ENCODE measurements at regions not wholly inside any gene's neighbourhood (a gene's known extent, or its start where the extent isn't known, plus 50 kb on each side); places are given as distances from the start of the nearest gene placed in this dataset.

GRCh38 chr3:71958533-71958932, 173.6 kb upstream of the PROK2 start:
- Histone ChIP-seq H3K27me3 (ENCODE audit: low read length) (no peaks in the 10 kb centered on the region), H3K9ac (ENCODE audit: low read length) (no peak overlapping the region), H4K20me1 (ENCODE audit: low read depth, low read length) (no peaks in the 10 kb centered on the region), H3K27ac (ENCODE audit: low read depth, low read length) (no peak overlapping the region), H3K4me3 (ENCODE audit: insufficient read depth, low read length, poor library complexity, severe bottlenecking) (no peak overlapping the region), H3K79me2 (ENCODE audit: insufficient read depth, low read length) (no peaks in the 10 kb centered on the region), H3K36me3 (ENCODE audit: low read length) (no peaks in the 10 kb centered on the region), H2AFZ (ENCODE audit: low read depth, low read length, severe bottlenecking) (no peak overlapping the region), H3K4me2 (ENCODE audit: low read depth, low read length, poor library complexity, severe bottlenecking) (no peak overlapping the region), H3K9me2 (replicated peaks; ENCODE audit: insufficient read depth, low read length) (no peaks in the 10 kb centered on the region), H3F3A (ENCODE audit: insufficient read depth) (no peaks in the 10 kb centered on the region), H3K9me3 (ENCODE audit: insufficient read depth, low read length) (no peaks in the 10 kb centered on the region)
- TF ChIP-seq EZH2phosphoT487 (conservative IDR thresholded peaks at IDR 0.05; ENCODE audit: low read length): no peak
- TF ChIP-seq, protein P1, sequence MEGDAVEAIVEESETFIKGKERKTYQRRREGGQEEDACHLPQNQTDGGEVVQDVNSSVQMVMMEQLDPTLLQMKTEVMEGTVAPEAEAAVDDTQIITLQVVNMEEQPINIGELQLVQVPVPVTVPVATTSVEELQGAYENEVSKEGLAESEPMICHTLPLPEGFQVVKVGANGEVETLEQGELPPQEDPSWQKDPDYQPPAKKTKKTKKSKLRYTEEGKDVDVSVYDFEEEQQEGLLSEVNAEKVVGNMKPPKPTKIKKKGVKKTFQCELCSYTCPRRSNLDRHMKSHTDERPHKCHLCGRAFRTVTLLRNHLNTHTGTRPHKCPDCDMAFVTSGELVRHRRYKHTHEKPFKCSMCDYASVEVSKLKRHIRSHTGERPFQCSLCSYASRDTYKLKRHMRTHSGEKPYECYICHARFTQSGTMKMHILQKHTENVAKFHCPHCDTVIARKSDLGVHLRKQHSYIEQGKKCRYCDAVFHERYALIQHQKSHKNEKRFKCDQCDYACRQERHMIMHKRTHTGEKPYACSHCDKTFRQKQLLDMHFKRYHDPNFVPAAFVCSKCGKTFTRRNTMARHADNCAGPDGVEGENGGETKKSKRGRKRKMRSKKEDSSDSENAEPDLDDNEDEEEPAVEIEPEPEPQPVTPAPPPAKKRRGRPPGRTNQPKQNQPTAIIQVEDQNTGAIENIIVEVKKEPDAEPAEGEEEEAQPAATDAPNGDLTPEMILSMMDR (IDR thresholded peaks at IDR 0.05; ENCODE audit: insufficient read depth, low read length, poor library complexity, severe bottlenecking): no peak

GRCh38 chr3:71956716-71957115, 171.8 kb upstream of the PROK2 start:
- Histone ChIP-seq H3K4me2 (ENCODE audit: low read depth, low read length, poor library complexity, severe bottlenecking) (no peak overlapping the region), H3K4me3 (ENCODE audit: insufficient read depth, low read length, poor library complexity, severe bottlenecking) (no peak overlapping the region), H3K27ac (ENCODE audit: low read depth, low read length) (no peak overlapping the region)

GRCh38 chr3:71956069-71956340, 171.1 kb upstream of the PROK2 start:
- Histone ChIP-seq H3K36me3 (ENCODE audit: low read length) (no peaks in the 10 kb centered on the region), H3K79me2 (ENCODE audit: insufficient read depth, low read length) (no peaks in the 10 kb centered on the region), H3F3A (ENCODE audit: insufficient read depth) (no peaks in the 10 kb centered on the region), H3K9me3 (ENCODE audit: insufficient read depth, low read length) (no peaks in the 10 kb centered on the region), H2AFZ (ENCODE audit: low read depth, low read length, severe bottlenecking) (no peak overlapping the region), H4K20me1 (ENCODE audit: low read depth, low read length) (no peaks in the 10 kb centered on the region), H3K27ac (ENCODE audit: low read depth, low read length) (no peak overlapping the region), H3K9ac (ENCODE audit: low read length) (no peak overlapping the region), H3K9me2 (replicated peaks; ENCODE audit: insufficient read depth, low read length) (no peaks in the 10 kb centered on the region), H3K4me3 (ENCODE audit: insufficient read depth, low read length, poor library complexity, severe bottlenecking) (no peak overlapping the region), H3K27me3 (ENCODE audit: low read length) (no peaks in the 10 kb centered on the region), H3K4me2 (ENCODE audit: low read depth, low read length, poor library complexity, severe bottlenecking) (no peak overlapping the region)
- TF ChIP-seq EZH2phosphoT487 (conservative IDR thresholded peaks at IDR 0.05; ENCODE audit: low read length): no peak
- TF ChIP-seq, protein P1 (IDR thresholded peaks at IDR 0.05; ENCODE audit: insufficient read depth, low read length, poor library complexity, severe bottlenecking): no peak

More at GRCh38 chr3:71956716-71957115, 171.8 kb upstream of the PROK2 start:
- Histone ChIP-seq H3K9me3 (ENCODE audit: insufficient read depth, low read length) (no peaks in the 10 kb centered on the region), H3F3A (ENCODE audit: insufficient read depth) (no peaks in the 10 kb centered on the region), H3K36me3 (ENCODE audit: low read length) (no peaks in the 10 kb centered on the region), H3K79me2 (ENCODE audit: insufficient read depth, low read length) (no peaks in the 10 kb centered on the region), H4K20me1 (ENCODE audit: low read depth, low read length) (no peaks in the 10 kb centered on the region), H2AFZ (ENCODE audit: low read depth, low read length, severe bottlenecking) (no peak overlapping the region), H3K9ac (ENCODE audit: low read length) (no peak overlapping the region), H3K27me3 (ENCODE audit: low read length) (no peaks in the 10 kb centered on the region), H3K9me2 (replicated peaks; ENCODE audit: insufficient read depth, low read length) (no peaks in the 10 kb centered on the region)
- TF ChIP-seq EZH2phosphoT487 (conservative IDR thresholded peaks at IDR 0.05; ENCODE audit: low read length): no peak
- TF ChIP-seq, protein P1 (IDR thresholded peaks at IDR 0.05; ENCODE audit: insufficient read depth, low read length, poor library complexity, severe bottlenecking): no peak

Data from SU-DHL-6 (cell line).